ENCODE measurements at regions not wholly inside any gene's neighbourhood (a gene's known extent, or its start where the extent isn't known, plus 50 kb on each side); places are given as distances from the start of the nearest gene placed in this dataset.

GRCh38 chr4:108543359-108543968 lies 76.9 kb upstream of the RPL34 start:
- Histone ChIP-seq H3K9me3 (peaks cover 0 to 5% (median 0%) of the 10 kb centered on the region in 4 donors), H3K36me3 (no peaks in the 10 kb centered on the region), H3K4me3 (no peak overlapping the region), H3K4me1 (no peaks in the 10 kb centered on the region), H3K27me3 (no peaks in the 10 kb centered on the region), H3K27ac (no peak overlapping the region)
- no peak for TF ChIP-seq POLR2A (IDR thresholded peaks at IDR 0.05)
- TF ChIP-seq, protein P1, sequence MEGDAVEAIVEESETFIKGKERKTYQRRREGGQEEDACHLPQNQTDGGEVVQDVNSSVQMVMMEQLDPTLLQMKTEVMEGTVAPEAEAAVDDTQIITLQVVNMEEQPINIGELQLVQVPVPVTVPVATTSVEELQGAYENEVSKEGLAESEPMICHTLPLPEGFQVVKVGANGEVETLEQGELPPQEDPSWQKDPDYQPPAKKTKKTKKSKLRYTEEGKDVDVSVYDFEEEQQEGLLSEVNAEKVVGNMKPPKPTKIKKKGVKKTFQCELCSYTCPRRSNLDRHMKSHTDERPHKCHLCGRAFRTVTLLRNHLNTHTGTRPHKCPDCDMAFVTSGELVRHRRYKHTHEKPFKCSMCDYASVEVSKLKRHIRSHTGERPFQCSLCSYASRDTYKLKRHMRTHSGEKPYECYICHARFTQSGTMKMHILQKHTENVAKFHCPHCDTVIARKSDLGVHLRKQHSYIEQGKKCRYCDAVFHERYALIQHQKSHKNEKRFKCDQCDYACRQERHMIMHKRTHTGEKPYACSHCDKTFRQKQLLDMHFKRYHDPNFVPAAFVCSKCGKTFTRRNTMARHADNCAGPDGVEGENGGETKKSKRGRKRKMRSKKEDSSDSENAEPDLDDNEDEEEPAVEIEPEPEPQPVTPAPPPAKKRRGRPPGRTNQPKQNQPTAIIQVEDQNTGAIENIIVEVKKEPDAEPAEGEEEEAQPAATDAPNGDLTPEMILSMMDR (IDR thresholded peaks at IDR 0.05), result no peak
- DNase-seq, result no peak

DNA sequence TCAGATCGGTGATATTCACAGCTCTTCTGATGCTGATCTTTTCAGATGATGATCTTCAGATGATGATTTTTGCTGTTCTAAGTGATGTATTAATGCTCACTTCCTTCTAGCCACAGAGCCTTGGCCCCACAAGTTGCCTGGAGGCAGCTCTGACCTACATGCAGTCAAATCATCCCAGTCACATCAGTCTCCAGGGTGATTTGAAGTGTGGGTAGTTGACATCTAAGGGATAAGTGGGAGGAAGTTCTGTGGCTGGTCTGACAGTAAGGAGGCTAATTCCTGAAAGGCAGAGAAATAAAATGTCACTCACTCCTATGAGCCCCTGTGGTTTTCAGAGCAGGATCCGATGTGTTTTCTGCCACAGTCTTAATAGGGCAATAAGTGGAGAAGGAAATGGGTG lies 79.8 kb upstream of the RPL34 start:
- Histone ChIP-seq H3K4me1 (no peaks in the 10 kb centered on the region), H3K9me3 (no peaks in the 10 kb centered on the region), H3K27ac (no peak overlapping the region), H3K4me3 (no peak overlapping the region), H3K27me3 (no peaks in the 10 kb centered on the region), H3K36me3 (no peaks in the 10 kb centered on the region)
- no peak for DNase-seq
- TF ChIP-seq, protein P1 (IDR thresholded peaks at IDR 0.05), result no peak
- no peak for TF ChIP-seq POLR2A (IDR thresholded peaks at IDR 0.05)

- no peaks in the 10 kb centered on the region for H3K27me3 ChIP-seq
- no peaks in the 10 kb centered on the region for H3K4me1 ChIP-seq
- DNase-seq, result no peak
- no peaks in the 10 kb centered on the region for H3K36me3 ChIP-seq
- H3K4me3 ChIP-seq, result no peak overlapping the region
- H3K9me3 ChIP-seq, result no peaks in the 10 kb centered on the region
- no peak overlapping the region for H3K27ac ChIP-seq
- TF ChIP-seq, protein P1 (IDR thresholded peaks at IDR 0.05), result no peak
- TF ChIP-seq POLR2A (IDR thresholded peaks at IDR 0.05), result no peak
Measured at GRCh38 chr4:108536577-108536976, 83.8 kb upstream of the RPL34 start.

- no peaks in the 10 kb centered on the region for H3K36me3 ChIP-seq
- no peak overlapping the region for H3K27ac ChIP-seq
- TF ChIP-seq POLR2A (IDR thresholded peaks at IDR 0.05), result no peak
- TF ChIP-seq, protein P1 (IDR thresholded peaks at IDR 0.05), result no peak
- no peak overlapping the region for H3K4me3 ChIP-seq
- DNase-seq, result no peak
- no peaks in the 10 kb centered on the region for H3K4me1 ChIP-seq
- H3K27me3 ChIP-seq, result no peaks in the 10 kb centered on the region
- no peaks in the 10 kb centered on the region for H3K9me3 ChIP-seq
Measured at GRCh38 chr4:108535757-108536156, 84.6 kb upstream of the RPL34 start.

- Histone ChIP-seq H3K9me3 (no peaks in the 10 kb centered on the region), H3K4me1 (no peaks in the 10 kb centered on the region), H3K4me3 (no peak overlapping the region), H3K27me3 (no peaks in the 10 kb centered on the region), H3K27ac (no peak overlapping the region), H3K36me3 (no peaks in the 10 kb centered on the region)
- TF ChIP-seq, protein P1 (IDR thresholded peaks at IDR 0.05), result no peak
- TF ChIP-seq POLR2A (IDR thresholded peaks at IDR 0.05), result no peak
- DNase-seq, result no peak
Measured at GRCh38 chr4:108533876-108534275, 86.5 kb upstream of the RPL34 start.
